Thoracic aorta (tissue), 2 donors: ENCODE measurements at regions not wholly inside any gene's neighbourhood (a gene's known extent, or its start where the extent isn't known, plus 50 kb on each side); places are given as distances from the start of the nearest gene placed in this dataset.

Experiments
- ATAC-seq: fragments of 150-250 bp; one replicate; pipeline ENCODE4 v1.8.0; 2017; ENCODE audit warnings: low read depth; ENCODE audit not compliant: insufficient number of reproducible peaks, low FRiP score
- DNase-seq: peaks from one replicate; pipeline ENCODE4 v3.0.0-alpha.2; 2020; ENCODE audit warnings: low spot score
- H3K27ac ChIP-seq, 2 donors: fragments of 200-600 bp; sonication (generic); 1 replicate in 1 of 2; 2 replicates in 1 of 2; pipeline ENCODE4 v1.5.1; 2016; ENCODE audit warnings: mild to moderate bottlenecking in 2 of 2, moderate library complexity in 2 of 2
- H3K27me3 ChIP-seq: fragments of 200-600 bp; sonication (generic); replicated peaks from 2 replicates; pipeline ENCODE4 v1.6.0; 2016; ENCODE audit warnings: mild to moderate bottlenecking; ENCODE audit not compliant: insufficient read depth
- H3K36me3 ChIP-seq: fragments of 200-600 bp; sonication (generic); one replicate; pipeline ENCODE4 v1.5.1; 2016
- H3K4me1 ChIP-seq, 2 donors: fragments of 200-600 bp; sonication (generic); 1 replicate in 1 of 2; 2 replicates in 1 of 2; pipeline versions ENCODE4 v1.5.1 to v1.6.0; 2016; ENCODE audit warnings: low read depth in 2 of 2, mild to moderate bottlenecking in 1 of 2; ENCODE audit not compliant: control insufficient read depth in 1 of 2
- H3K4me3 ChIP-seq: fragments of 200-600 bp; sonication (generic); 2 replicates; pipeline ENCODE4 v1.5.1; 2016; ENCODE audit warnings: mild to moderate bottlenecking
- H3K9me3 ChIP-seq: fragments of 200-600 bp; sonication (generic); 2 replicates; pipeline ENCODE4 v1.5.1; 2016
- CTCF ChIP-seq: fragments of 200-600 bp; sonication (generic); IDR thresholded peaks from one replicate; pipeline ENCODE4 v1.5.1; 2019; ENCODE audit warnings: antibody characterized with exemption

- no peak for ATAC-seq
- no peaks in the 10 kb centered on the region for H3K36me3 ChIP-seq
- no peak for TF ChIP-seq CTCF
- no peaks in the 10 kb centered on the region for H3K27me3 ChIP-seq
- no peak overlapping the region for H3K27ac ChIP-seq
- no peak overlapping the region for H3K4me3 ChIP-seq
- no peaks in the 10 kb centered on the region for H3K4me1 ChIP-seq
- no peak for DNase-seq
- peaks cover 5% of the 10 kb centered on the region for H3K9me3 ChIP-seq
Observed at GRCh38 chr15:25184356-25185155, 229.8 kb downstream of the SNRPN start.

- Histone ChIP-seq H3K27me3 (no peaks in the 10 kb centered on the region), H3K4me3 (no peak overlapping the region), H3K36me3 (no peaks in the 10 kb centered on the region), H3K9me3 (peaks cover 5% of the 10 kb centered on the region), H3K4me1 (no peaks in the 10 kb centered on the region), H3K27ac (no peak overlapping the region)
- ATAC-seq, result no peak
- no peak for DNase-seq
- no peak for TF ChIP-seq CTCF
Observed at GRCh38 chr15:25185156-25185710, 230.4 kb downstream of the SNRPN start.

GRCh38 chr15:25185791-25186190 lies 231.0 kb downstream of the SNRPN start:
- Histone ChIP-seq H3K27me3 (no peaks in the 10 kb centered on the region), H3K27ac (no peak overlapping the region), H3K4me1 (no peaks in the 10 kb centered on the region), H3K9me3 (peaks cover 5% of the 10 kb centered on the region), H3K4me3 (no peak overlapping the region), H3K36me3 (no peaks in the 10 kb centered on the region)
- ATAC-seq (no peak), DNase-seq (no peak)
- no peak for TF ChIP-seq CTCF

GRCh38 chr15:25186411-25186810 lies 231.6 kb downstream of the SNRPN start:
- Histone ChIP-seq H3K36me3 (no peaks in the 10 kb centered on the region), H3K4me1 (no peaks in the 10 kb centered on the region), H3K27ac (no peak overlapping the region), H3K9me3 (peaks cover 5% of the 10 kb centered on the region), H3K4me3 (no peak overlapping the region), H3K27me3 (no peaks in the 10 kb centered on the region)
- no peak for DNase-seq
- ATAC-seq, result no peak
- no peak for TF ChIP-seq CTCF

GRCh38 chr15:25186906-25187645 lies 232.3 kb downstream of the SNRPN start:
- H3K4me1 ChIP-seq, result no peaks in the 10 kb centered on the region
- ATAC-seq (no peak), DNase-seq (no peak)
- H3K27me3 ChIP-seq, result no peaks in the 10 kb centered on the region
- H3K4me3 ChIP-seq, result no peak overlapping the region
- peaks cover 5% of the 10 kb centered on the region for H3K9me3 ChIP-seq
- TF ChIP-seq CTCF, result no peak
- H3K36me3 ChIP-seq, result no peaks in the 10 kb centered on the region
- no peak overlapping the region for H3K27ac ChIP-seq
